Mesendoderm (in vitro differentiated cells): ENCODE measurements at regions not wholly inside any gene's neighbourhood (a gene's known extent, or its start where the extent isn't known, plus 50 kb on each side); places are given as distances from the start of the nearest gene placed in this dataset.
A peak's percentile ranks its signal among the peaks of the same experiment; 100 is the strongest.

Experiments
- DNase-seq: peaks from one replicate; pipeline ENCODE4 v3.0.0; 2013
- H2AK5ac ChIP-seq: 2 replicates; pipeline ENCODE4 v1.6.1; 2013; ENCODE audit warnings: low read length, inconsistent platforms
- H2BK120ac ChIP-seq: 2 replicates; pipeline ENCODE4 v1.6.1; 2013; ENCODE audit warnings: low read depth, mild to moderate bottlenecking, low read length, moderate library complexity, mixed read lengths
- H2BK15ac ChIP-seq: replicated peaks from 2 replicates; pipeline ENCODE4 v1.6.1; 2013; ENCODE audit warnings: low read depth, mild to moderate bottlenecking, moderate library complexity
- H2BK5ac ChIP-seq: 2 replicates; pipeline ENCODE4 v1.6.1; 2013; ENCODE audit warnings: low read length, inconsistent platforms
- H3K18ac ChIP-seq: 2 replicates; pipeline ENCODE4 v1.6.1; 2013; ENCODE audit warnings: mild to moderate bottlenecking, low read length, mixed read lengths
- H3K23ac ChIP-seq: one replicate; pipeline ENCODE4 v1.6.1; 2013; ENCODE audit warnings: low read length
- H3K27ac ChIP-seq: 2 replicates; pipeline ENCODE4 v1.5.1; 2013; ENCODE audit warnings: low read depth, mild to moderate bottlenecking, inconsistent platforms, low read length, moderate library complexity
- H3K27me3 ChIP-seq: 2 replicates; pipeline ENCODE4 v1.6.1; 2013; ENCODE audit warnings: low read length, control low read depth, mild to moderate bottlenecking, inconsistent platforms; ENCODE audit not compliant: insufficient read depth, poor library complexity
- H3K36me3 ChIP-seq: 2 replicates; pipeline ENCODE4 v1.6.1; 2013; ENCODE audit warnings: low read length, inconsistent platforms; ENCODE audit not compliant: control insufficient read depth, insufficient read depth
- H3K4ac ChIP-seq: one replicate; pipeline ENCODE4 v1.6.1; 2013; ENCODE audit warnings: low read depth, mild to moderate bottlenecking, low read length, moderate library complexity
- H3K4me1 ChIP-seq: 2 replicates; pipeline ENCODE4 v1.6.1; 2013; ENCODE audit warnings: low read depth, low read length, inconsistent platforms; ENCODE audit not compliant: control insufficient read depth
- H3K4me2 ChIP-seq: 2 replicates; pipeline ENCODE4 v1.6.1; 2013; ENCODE audit warnings: low read length
- H3K4me3 ChIP-seq: 2 replicates; pipeline ENCODE4 v1.5.1; 2013; ENCODE audit warnings: mild to moderate bottlenecking, low read length
- H3K56ac ChIP-seq: one replicate; pipeline ENCODE4 v1.6.1; 2013; ENCODE audit warnings: low read length
- H3K79me1 ChIP-seq: 2 replicates; pipeline ENCODE4 v1.6.1; 2013; ENCODE audit warnings: low read length, inconsistent platforms
- H3K79me2 ChIP-seq: 2 replicates; pipeline ENCODE4 v1.6.1; 2013; ENCODE audit warnings: mild to moderate bottlenecking, low read length; ENCODE audit not compliant: control insufficient read depth, insufficient read depth
- H3K9ac ChIP-seq: 2 replicates; pipeline ENCODE4 v1.6.1; 2013; ENCODE audit warnings: low read length, inconsistent platforms
- H4K5ac ChIP-seq: one replicate; pipeline ENCODE4 v1.6.1; 2013; ENCODE audit warnings: low read length
- H4K8ac ChIP-seq: one replicate; pipeline ENCODE4 v1.6.1; 2013; ENCODE audit warnings: low read depth, mild to moderate bottlenecking, control low read depth, low read length, moderate library complexity
- WGBS: extraction: QIAGEN DNeasy Blood & Tissue Kit; methylation state at CpG from one replicate; pipeline ENCODE4 v1.1.7; 2013; ENCODE audit warnings: low lambda C conversion rate, missing lambda C conversion rate; ENCODE audit not compliant: insufficient coverage; ENCODE audit errors: extremely low coverage; 5-methylcytosine and 5-hydroxymethylcytosine counted together

- no peak for DNase-seq
- Histone ChIP-seq H2AK5ac (no peak overlapping the region), H3K4me3 (no peak overlapping the region), H2BK15ac (no peak overlapping the region), H4K5ac (no peak overlapping the region), H3K9ac (no peak overlapping the region), H4K8ac (no peak overlapping the region), H3K4me1 (peaks cover 3% of the 10 kb centered on the region), H3K79me2 (no peaks in the 10 kb centered on the region), H3K56ac (no peak overlapping the region), H3K27me3 (no peaks in the 10 kb centered on the region), H3K79me1 (no peaks in the 10 kb centered on the region), H3K23ac (no peak overlapping the region), H3K36me3 (no peaks in the 10 kb centered on the region), H3K4me2 (no peak overlapping the region), H3K4ac (no peak overlapping the region), H2BK5ac (no peak overlapping the region), H3K27ac (no peak overlapping the region), H2BK120ac (no peak overlapping the region), H3K18ac (no peak overlapping the region)
- no CpG with 5 or more reads among the region's 1 CpG for WGBS
Observed at GRCh38 chr13:39821977-39822376, 166.5 kb downstream of the COG6 start.

GRCh38 chr13:39822437-39822836 lies 167.0 kb downstream of the COG6 start:
- no peak overlapping the region for H3K4me2 ChIP-seq
- H3K4me1 ChIP-seq: peaks cover 3% of the 10 kb centered on the region
- H3K23ac ChIP-seq: no peak overlapping the region
- H3K27ac ChIP-seq: no peak overlapping the region
- H3K9ac ChIP-seq: no peak overlapping the region
- H2BK5ac ChIP-seq: no peak overlapping the region
- no peak overlapping the region for H3K56ac ChIP-seq
- no peak overlapping the region for H4K5ac ChIP-seq
- H3K4me3 ChIP-seq: no peak overlapping the region
- no peak overlapping the region for H2BK15ac ChIP-seq
- H3K79me2 ChIP-seq: no peaks in the 10 kb centered on the region
- H2AK5ac ChIP-seq: no peak overlapping the region
- no peak overlapping the region for H2BK120ac ChIP-seq
- H3K4ac ChIP-seq: no peak overlapping the region
- no peaks in the 10 kb centered on the region for H3K36me3 ChIP-seq
- H4K8ac ChIP-seq: no peak overlapping the region
- H3K18ac ChIP-seq: no peak overlapping the region
- DNase-seq: no peak
- H3K79me1 ChIP-seq: no peaks in the 10 kb centered on the region
- no CpG with 5 or more reads among the region's 3 CpGs for WGBS
- no peaks in the 10 kb centered on the region for H3K27me3 ChIP-seq

GRCh38 chr13:39823063-39823713 lies 167.7 kb downstream of the COG6 start:
- Histone ChIP-seq H3K23ac (no peak overlapping the region), H4K5ac (no peak overlapping the region), H3K4ac (no peak overlapping the region), H3K4me2 (no peak overlapping the region), H3K27ac (no peak overlapping the region), H2BK5ac (no peak overlapping the region), H2BK120ac (no peak overlapping the region), H2AK5ac (no peak overlapping the region), H3K9ac (no peak overlapping the region), H3K18ac (no peak overlapping the region), H3K36me3 (no peaks in the 10 kb centered on the region), H3K79me2 (no peaks in the 10 kb centered on the region), H3K4me1 (peaks cover 3% of the 10 kb centered on the region), H2BK15ac (peak overlapping the region; percentile 74), H3K27me3 (no peaks in the 10 kb centered on the region), H3K56ac (no peak overlapping the region), H3K79me1 (no peaks in the 10 kb centered on the region), H3K4me3 (no peak overlapping the region), H4K8ac (no peak overlapping the region)
- no peak for DNase-seq
- WGBS: no CpG with 5 or more reads among the region's 6 CpGs

GRCh38 chr13:39825886-39826285 lies 170.4 kb downstream of the COG6 start:
- Histone ChIP-seq H3K27ac (no peak overlapping the region), H4K5ac (no peak overlapping the region), H3K18ac (no peak overlapping the region), H2BK15ac (no peak overlapping the region), H3K4me3 (no peak overlapping the region), H3K4ac (no peak overlapping the region), H2AK5ac (no peak overlapping the region), H3K27me3 (no peaks in the 10 kb centered on the region), H3K23ac (no peak overlapping the region), H4K8ac (no peak overlapping the region), H3K36me3 (no peaks in the 10 kb centered on the region), H3K4me1 (peaks cover 3% of the 10 kb centered on the region), H3K79me2 (no peaks in the 10 kb centered on the region), H3K79me1 (no peaks in the 10 kb centered on the region), H2BK120ac (no peak overlapping the region), H3K56ac (no peak overlapping the region), H3K4me2 (no peak overlapping the region), H2BK5ac (no peak overlapping the region), H3K9ac (no peak overlapping the region)
- no peak for DNase-seq
- WGBS: no CpG with 5 or more reads among the region's 6 CpGs

- no peak overlapping the region for H2BK15ac ChIP-seq
- no peak overlapping the region for H2AK5ac ChIP-seq
- no peak overlapping the region for H3K27ac ChIP-seq
- no peak overlapping the region for H2BK5ac ChIP-seq
- H3K36me3 ChIP-seq: no peaks in the 10 kb centered on the region
- peaks cover 4% of the 10 kb centered on the region for H3K4me1 ChIP-seq
- H2BK120ac ChIP-seq: no peak overlapping the region
- no peaks in the 10 kb centered on the region for H3K79me1 ChIP-seq
- no peak overlapping the region for H3K4me2 ChIP-seq
- no peak overlapping the region for H3K4ac ChIP-seq
- no peak overlapping the region for H4K5ac ChIP-seq
- H4K8ac ChIP-seq: no peak overlapping the region
- no peak overlapping the region for H3K9ac ChIP-seq
- H3K56ac ChIP-seq: no peak overlapping the region
- H3K79me2 ChIP-seq: no peaks in the 10 kb centered on the region
- H3K23ac ChIP-seq: no peak overlapping the region
- no CpG with 5 or more reads among the region's 7 CpGs for WGBS
- DNase-seq: peak; percentile 49
- no peaks in the 10 kb centered on the region for H3K27me3 ChIP-seq
- H3K4me3 ChIP-seq: no peak overlapping the region
- peak overlapping the region; percentile 75 for H3K18ac ChIP-seq
Observed at GRCh38 chr13:39835253-39835652, 179.8 kb downstream of the COG6 start.

- no peaks in the 10 kb centered on the region for H3K79me2 ChIP-seq
- no peak overlapping the region for H3K9ac ChIP-seq
- DNase-seq: peak; percentile 86
- no peaks in the 10 kb centered on the region for H3K36me3 ChIP-seq
- no peak overlapping the region for H3K4me3 ChIP-seq
- H3K4me1 ChIP-seq: peaks cover 4% of the 10 kb centered on the region
- H3K23ac ChIP-seq: no peak overlapping the region
- WGBS: no CpG with 5 or more reads among the region's 2 CpGs
- no peaks in the 10 kb centered on the region for H3K79me1 ChIP-seq
- no peak overlapping the region for H3K4me2 ChIP-seq
- H2AK5ac ChIP-seq: no peak overlapping the region
- H3K18ac ChIP-seq: no peak overlapping the region
- no peak overlapping the region for H4K8ac ChIP-seq
- no peak overlapping the region for H3K4ac ChIP-seq
- H3K27me3 ChIP-seq: no peaks in the 10 kb centered on the region
- H2BK15ac ChIP-seq: no peak overlapping the region
- no peak overlapping the region for H3K27ac ChIP-seq
- no peak overlapping the region for H2BK120ac ChIP-seq
- no peak overlapping the region for H2BK5ac ChIP-seq
- no peak overlapping the region for H3K56ac ChIP-seq
- H4K5ac ChIP-seq: no peak overlapping the region
Observed at GRCh38 chr13:39836038-39836437, 180.6 kb downstream of the COG6 start.
